ENCODE measurements at regions not wholly inside any gene's neighbourhood (a gene's known extent, or its start where the extent isn't known, plus 50 kb on each side); places are given as distances from the start of the nearest gene placed in this dataset.

DNA sequence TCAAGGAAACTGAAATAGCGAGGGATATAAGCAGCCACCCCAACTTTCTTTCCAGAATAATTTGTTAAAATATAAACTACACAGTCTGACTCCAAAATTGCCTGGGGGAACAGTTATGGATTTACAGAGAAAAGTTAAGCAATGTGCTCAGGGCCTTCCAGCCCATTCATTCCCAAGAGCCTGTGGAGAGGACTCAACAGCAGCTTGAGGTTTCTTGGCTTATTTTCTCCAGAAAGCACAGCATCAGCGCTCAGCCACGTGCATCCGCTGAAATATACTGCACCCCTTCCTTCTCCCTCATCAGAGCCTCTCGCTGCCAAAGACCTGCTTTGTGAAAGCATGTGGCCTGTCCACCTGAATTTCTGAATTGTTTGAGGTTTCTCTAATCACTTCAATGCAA is 375.2 kb upstream of the VWC2 start:
- DNase-seq = no peak
- 60 to 92% methylated on average over 1 to 5 of the region's 5 CpGs for WGBS, 2 experiments (ENCODE audit: insufficient coverage in 1 of 2, insufficient read length in 1 of 2)
- TF ChIP-seq, protein P1, sequence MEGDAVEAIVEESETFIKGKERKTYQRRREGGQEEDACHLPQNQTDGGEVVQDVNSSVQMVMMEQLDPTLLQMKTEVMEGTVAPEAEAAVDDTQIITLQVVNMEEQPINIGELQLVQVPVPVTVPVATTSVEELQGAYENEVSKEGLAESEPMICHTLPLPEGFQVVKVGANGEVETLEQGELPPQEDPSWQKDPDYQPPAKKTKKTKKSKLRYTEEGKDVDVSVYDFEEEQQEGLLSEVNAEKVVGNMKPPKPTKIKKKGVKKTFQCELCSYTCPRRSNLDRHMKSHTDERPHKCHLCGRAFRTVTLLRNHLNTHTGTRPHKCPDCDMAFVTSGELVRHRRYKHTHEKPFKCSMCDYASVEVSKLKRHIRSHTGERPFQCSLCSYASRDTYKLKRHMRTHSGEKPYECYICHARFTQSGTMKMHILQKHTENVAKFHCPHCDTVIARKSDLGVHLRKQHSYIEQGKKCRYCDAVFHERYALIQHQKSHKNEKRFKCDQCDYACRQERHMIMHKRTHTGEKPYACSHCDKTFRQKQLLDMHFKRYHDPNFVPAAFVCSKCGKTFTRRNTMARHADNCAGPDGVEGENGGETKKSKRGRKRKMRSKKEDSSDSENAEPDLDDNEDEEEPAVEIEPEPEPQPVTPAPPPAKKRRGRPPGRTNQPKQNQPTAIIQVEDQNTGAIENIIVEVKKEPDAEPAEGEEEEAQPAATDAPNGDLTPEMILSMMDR (conservative IDR thresholded peaks at IDR 0.05) = no peak
- Mint-ChIP-seq H3K36me3 (ENCODE audit: low read depth) (no peaks in the 10 kb centered on the region), H3K27ac (no peak overlapping the region), H3K4me1 (peaks cover 4% of the 10 kb centered on the region), H3K4me3 (no peak overlapping the region), H3K27me3 (ENCODE audit: insufficient read depth) (no peaks in the 10 kb centered on the region), H3K9me3 (no peaks in the 10 kb centered on the region)
- no peak overlapping the region for H3K9ac ChIP-seq (ENCODE audit: extremely low read depth, low read length, poor library complexity, severe bottlenecking)
- H3K4me3 ChIP-seq (ENCODE audit: low read length) = no peak overlapping the region
- no peaks in the 10 kb centered on the region for H3K36me3 ChIP-seq (ENCODE audit: control insufficient read depth, insufficient read depth, low read length)
- no peaks in the 10 kb centered on the region for H3K4me1 ChIP-seq (ENCODE audit: control insufficient read depth, insufficient read depth, low read length)
- no peaks in the 10 kb centered on the region for H3K9me3 ChIP-seq (ENCODE audit: control insufficient read depth, low read length)
- no peak overlapping the region for H3K27ac ChIP-seq (ENCODE audit: low read depth, low read length)
- H3K27me3 ChIP-seq (ENCODE audit: control insufficient read depth, insufficient read depth, low read length, poor library complexity, severe bottlenecking) = no peaks in the 10 kb centered on the region

DNA sequence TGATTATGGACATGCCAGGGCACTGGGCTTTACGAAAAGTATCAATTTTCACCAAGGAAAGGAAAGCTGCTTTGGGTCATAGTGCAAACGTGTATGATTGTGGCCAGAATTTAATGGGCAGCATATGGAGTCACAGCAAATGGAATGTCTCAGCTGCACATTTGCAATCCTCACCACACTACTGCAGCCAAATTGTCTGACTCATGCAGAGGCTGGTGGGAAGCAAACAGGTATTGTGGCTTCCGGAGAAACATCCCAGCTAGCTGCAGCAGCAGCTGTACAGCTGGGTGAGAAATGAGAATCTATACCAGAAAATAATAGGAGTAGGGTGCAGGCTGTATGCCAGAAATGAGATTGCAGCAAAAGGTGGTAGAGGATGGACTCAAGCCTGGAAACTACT is 374.7 kb upstream of the VWC2 start:
- H3K27ac Mint-ChIP-seq = no peak overlapping the region
- no peak overlapping the region for H3K9ac ChIP-seq (ENCODE audit: extremely low read depth, low read length, poor library complexity, severe bottlenecking)
- no peaks in the 10 kb centered on the region for H3K4me1 ChIP-seq (ENCODE audit: control insufficient read depth, insufficient read depth, low read length)
- no peak overlapping the region for H3K4me3 ChIP-seq (ENCODE audit: low read length)
- H3K4me3 Mint-ChIP-seq = no peak overlapping the region
- H3K4me1 Mint-ChIP-seq = peaks cover 4% of the 10 kb centered on the region
- WGBS, 2 experiments (ENCODE audit: insufficient coverage in 1 of 2, insufficient read length in 1 of 2) = 89 to 100% methylated on average over 1 to 3 of the region's 3 CpGs
- H3K27me3 Mint-ChIP-seq (ENCODE audit: insufficient read depth) = no peaks in the 10 kb centered on the region
- H3K36me3 Mint-ChIP-seq (ENCODE audit: low read depth) = no peaks in the 10 kb centered on the region
- H3K36me3 ChIP-seq (ENCODE audit: control insufficient read depth, insufficient read depth, low read length) = no peaks in the 10 kb centered on the region
- no peaks in the 10 kb centered on the region for H3K27me3 ChIP-seq (ENCODE audit: control insufficient read depth, insufficient read depth, low read length, poor library complexity, severe bottlenecking)
- no peak overlapping the region for H3K27ac ChIP-seq (ENCODE audit: low read depth, low read length)
- DNase-seq = peak; percentile 38
- TF ChIP-seq, protein P1 (conservative IDR thresholded peaks at IDR 0.05) = no peak
- no peaks in the 10 kb centered on the region for H3K9me3 Mint-ChIP-seq
- no peaks in the 10 kb centered on the region for H3K9me3 ChIP-seq (ENCODE audit: control insufficient read depth, low read length)

DNA sequence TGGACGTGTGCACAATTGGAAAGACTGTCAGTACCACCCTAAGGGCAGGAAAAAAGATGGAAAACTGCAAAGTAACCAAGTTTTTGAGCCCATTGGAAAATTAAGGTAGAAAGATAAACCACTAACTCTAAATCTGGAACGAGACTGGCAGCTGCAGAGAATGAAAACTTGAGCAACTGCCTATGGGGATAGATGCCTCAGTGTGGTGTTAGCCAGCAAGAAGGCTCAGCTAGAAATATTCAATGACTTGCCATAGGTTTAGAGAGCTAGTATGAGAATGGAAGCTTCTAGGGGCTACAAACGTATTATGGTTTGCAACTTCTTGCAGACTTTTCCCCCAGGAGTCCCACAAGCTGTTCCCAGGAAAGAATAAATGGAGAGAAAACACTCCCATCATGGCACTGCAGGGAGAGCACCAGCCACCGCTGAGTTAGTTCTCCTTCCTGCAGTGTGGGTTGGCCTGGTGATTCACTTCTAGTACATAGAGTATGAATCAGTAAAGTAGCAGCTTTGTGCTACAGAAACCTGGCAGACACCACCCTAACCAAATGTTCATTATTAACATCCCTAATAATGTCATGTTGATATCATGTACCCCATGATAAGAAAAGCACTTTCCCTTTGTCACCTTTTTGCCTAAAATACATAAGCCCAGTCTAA is 372.4 kb upstream of the VWC2 start:
- no peak overlapping the region for H3K27ac Mint-ChIP-seq
- Histone ChIP-seq H3K4me1 (ENCODE audit: control insufficient read depth, insufficient read depth, low read length) (no peaks in the 10 kb centered on the region), H3K9me3 (ENCODE audit: control insufficient read depth, low read length) (no peaks in the 10 kb centered on the region), H3K27ac (ENCODE audit: low read depth, low read length) (no peak overlapping the region), H3K36me3 (ENCODE audit: control insufficient read depth, insufficient read depth, low read length) (no peaks in the 10 kb centered on the region), H3K4me3 (ENCODE audit: low read length) (no peak overlapping the region), H3K9ac (ENCODE audit: extremely low read depth, low read length, poor library complexity, severe bottlenecking) (no peak overlapping the region), H3K27me3 (ENCODE audit: control insufficient read depth, insufficient read depth, low read length, poor library complexity, severe bottlenecking) (no peaks in the 10 kb centered on the region)
- H3K36me3 Mint-ChIP-seq (ENCODE audit: low read depth) = no peaks in the 10 kb centered on the region
- TF ChIP-seq, protein P1 (conservative IDR thresholded peaks at IDR 0.05) = no peak
- 82 to 94% methylated on average over 3 to 4 of the region's 4 CpGs for WGBS, 2 experiments (ENCODE audit: insufficient coverage in 1 of 2, insufficient read length in 1 of 2)
- H3K4me3 Mint-ChIP-seq = no peak overlapping the region
- H3K4me1 Mint-ChIP-seq = peaks cover 3% of the 10 kb centered on the region
- no peak for DNase-seq
- H3K27me3 Mint-ChIP-seq (ENCODE audit: insufficient read depth) = no peaks in the 10 kb centered on the region
- no peaks in the 10 kb centered on the region for H3K9me3 Mint-ChIP-seq
